GM18519 (cell line): ENCODE measurements at regions not wholly inside any gene's neighbourhood (a gene's known extent, or its start where the extent isn't known, plus 50 kb on each side); places are given as distances from the start of the nearest gene placed in this dataset.

Source experiments
- ATAC-seq: cut with Tn5 transposase; IDR thresholded peaks from one replicate; pipeline ENCODE4 v1.9.1; 2021; ENCODE audit warnings: mild to moderate bottlenecking, moderate library complexity; ENCODE audit not compliant: unreplicated experiment, low FRiP score

GRCh38 chr2:153802671-153803070 is 69.1 kb upstream of the GALNT13 start:
- ATAC-seq, result no peak

DNA sequence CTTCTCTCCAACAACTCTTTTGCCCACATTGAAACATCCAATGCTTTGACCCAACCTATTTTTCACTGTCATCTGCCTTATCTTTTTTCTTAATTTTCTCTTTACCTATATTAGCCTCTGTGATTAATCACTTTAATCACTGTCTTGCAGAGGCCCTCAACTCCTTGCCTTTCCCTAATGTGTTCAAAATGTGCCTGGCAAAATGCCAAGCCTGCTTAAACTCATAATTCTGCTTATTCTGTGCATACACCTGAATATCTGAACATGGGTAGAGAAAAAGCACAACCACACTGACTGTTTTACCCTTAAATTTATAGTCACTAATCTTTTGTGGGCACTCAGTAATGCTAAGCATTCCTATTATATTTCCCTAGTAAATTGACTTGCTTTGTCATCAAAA is 63.0 kb upstream of the GALNT13 start:
- ATAC-seq, result no peak

DNA sequence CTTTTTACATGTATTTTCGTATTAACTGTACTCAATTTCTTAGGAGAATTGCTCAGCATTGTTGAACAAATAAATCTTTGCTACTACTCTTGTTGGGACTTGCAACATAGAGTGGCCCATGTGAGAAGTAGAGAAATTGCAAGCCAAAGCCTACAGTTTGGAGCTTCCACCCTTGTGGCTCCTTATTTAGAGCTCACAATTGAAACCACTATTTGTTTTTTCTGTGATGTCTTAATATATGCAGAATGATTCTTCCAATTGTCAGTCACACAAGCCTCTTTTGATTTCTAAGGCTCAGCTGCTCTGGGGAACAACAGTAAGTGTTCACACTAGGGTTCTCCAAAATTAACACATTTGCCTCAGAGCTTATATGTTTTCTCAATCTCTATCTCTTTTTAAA is 60.2 kb upstream of the GALNT13 start:
- ATAC-seq, result no peak

GRCh38 chr2:153812632-153813031 is 59.1 kb upstream of the GALNT13 start:
- ATAC-seq, result no peak

GRCh38 chr2:153818242-153818641 is 53.5 kb upstream of the GALNT13 start:
- no peak for ATAC-seq

- ATAC-seq, result no peak
Measured at GRCh38 chr2:153819074-153819473, 52.6 kb upstream of the GALNT13 start.

- ATAC-seq, result no peak
Measured at GRCh38 chr2:153819501-153819900, 52.2 kb upstream of the GALNT13 start.
